ENCODE measurements at regions not wholly inside any gene's neighbourhood (a gene's known extent, or its start where the extent isn't known, plus 50 kb on each side); places are given as distances from the start of the nearest gene placed in this dataset.

- no peak overlapping the region for H3K27ac ChIP-seq
- 78% methylated on average over 4 of the region's 4 CpGs for WGBS (ENCODE audit: low lambda C conversion rate, missing lambda C conversion rate)
- H3K9me2 ChIP-seq (replicated peaks; ENCODE audit: insufficient read depth), result no peaks in the 10 kb centered on the region
- no peaks in the 10 kb centered on the region for H3K79me2 ChIP-seq
- no peaks in the 10 kb centered on the region for H4K20me1 ChIP-seq (ENCODE audit: insufficient read depth, poor library complexity, severe bottlenecking)
- DNase-seq (ENCODE audit: low spot score), result no peak
- H3K9me3 ChIP-seq (ENCODE audit: low read depth), result no peaks in the 10 kb centered on the region
- TF ChIP-seq, protein P1, sequence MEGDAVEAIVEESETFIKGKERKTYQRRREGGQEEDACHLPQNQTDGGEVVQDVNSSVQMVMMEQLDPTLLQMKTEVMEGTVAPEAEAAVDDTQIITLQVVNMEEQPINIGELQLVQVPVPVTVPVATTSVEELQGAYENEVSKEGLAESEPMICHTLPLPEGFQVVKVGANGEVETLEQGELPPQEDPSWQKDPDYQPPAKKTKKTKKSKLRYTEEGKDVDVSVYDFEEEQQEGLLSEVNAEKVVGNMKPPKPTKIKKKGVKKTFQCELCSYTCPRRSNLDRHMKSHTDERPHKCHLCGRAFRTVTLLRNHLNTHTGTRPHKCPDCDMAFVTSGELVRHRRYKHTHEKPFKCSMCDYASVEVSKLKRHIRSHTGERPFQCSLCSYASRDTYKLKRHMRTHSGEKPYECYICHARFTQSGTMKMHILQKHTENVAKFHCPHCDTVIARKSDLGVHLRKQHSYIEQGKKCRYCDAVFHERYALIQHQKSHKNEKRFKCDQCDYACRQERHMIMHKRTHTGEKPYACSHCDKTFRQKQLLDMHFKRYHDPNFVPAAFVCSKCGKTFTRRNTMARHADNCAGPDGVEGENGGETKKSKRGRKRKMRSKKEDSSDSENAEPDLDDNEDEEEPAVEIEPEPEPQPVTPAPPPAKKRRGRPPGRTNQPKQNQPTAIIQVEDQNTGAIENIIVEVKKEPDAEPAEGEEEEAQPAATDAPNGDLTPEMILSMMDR (IDR thresholded peaks at IDR 0.05; ENCODE audit: poor library complexity), result no peak
- TF ChIP-seq EZH2phosphoT487 (IDR thresholded peaks at IDR 0.05; ENCODE audit: low read depth, severe bottlenecking, unreplicated experiment) (no peak), EZH2 (IDR thresholded peaks at IDR 0.05; ENCODE audit: borderline replicate concordance) (no peak)
- H3K4me1 ChIP-seq (ENCODE audit: insufficient read depth), result no peaks in the 10 kb centered on the region
- H3K27me3 ChIP-seq, result no peaks in the 10 kb centered on the region
- no peaks in the 10 kb centered on the region for H3K36me3 ChIP-seq (replicated peaks; ENCODE audit: insufficient read depth, low read depth)
- H3K4me3 ChIP-seq, result no peak overlapping the region
- no peak overlapping the region for H3K4me2 ChIP-seq
- no peak overlapping the region for H2AFZ ChIP-seq
Observed at GRCh38 chr16:48972236-48972635, 309.4 kb downstream of the CBLN1 start.

DNA sequence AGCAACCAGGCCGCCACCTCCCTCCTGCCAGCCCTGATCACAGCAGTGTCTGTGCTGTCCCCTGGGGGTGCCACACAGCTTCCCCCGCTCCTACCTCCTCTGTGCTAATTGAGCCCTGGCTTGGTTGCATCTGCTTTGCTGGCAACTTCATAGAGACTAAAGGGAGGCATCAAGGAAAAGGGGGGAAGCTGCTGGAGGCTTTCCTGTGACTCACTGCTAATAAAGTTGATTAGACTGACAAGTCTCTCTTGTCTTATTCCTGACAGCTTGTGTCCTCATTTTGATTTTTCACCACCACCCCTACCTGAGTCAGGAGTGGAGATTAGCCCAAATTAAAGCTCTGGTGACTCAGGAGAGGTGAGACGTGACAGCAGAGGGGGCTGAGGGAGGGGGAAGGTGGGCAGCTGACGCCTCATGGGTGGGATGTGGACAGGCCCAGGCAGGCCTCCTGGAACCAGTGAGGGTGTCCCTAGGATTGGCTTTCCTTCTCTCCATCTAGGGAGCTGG, 310.0 kb downstream of the CBLN1 start:
- no peaks in the 10 kb centered on the region for H3K79me2 ChIP-seq
- no peak for DNase-seq (ENCODE audit: low spot score)
- TF ChIP-seq, protein P1 (IDR thresholded peaks at IDR 0.05; ENCODE audit: poor library complexity), result no peak
- no peak for TF ChIP-seq EZH2phosphoT487 (IDR thresholded peaks at IDR 0.05; ENCODE audit: low read depth, severe bottlenecking, unreplicated experiment)
- no peak for TF ChIP-seq EZH2 (IDR thresholded peaks at IDR 0.05; ENCODE audit: borderline replicate concordance)
- WGBS (ENCODE audit: low lambda C conversion rate, missing lambda C conversion rate), result 65% methylated on average over 4 of the region's 4 CpGs
- no peaks in the 10 kb centered on the region for H3K9me3 ChIP-seq (ENCODE audit: low read depth)
- H4K20me1 ChIP-seq (ENCODE audit: insufficient read depth, poor library complexity, severe bottlenecking), result no peaks in the 10 kb centered on the region
- no peak overlapping the region for H2AFZ ChIP-seq
- H3K4me1 ChIP-seq (ENCODE audit: insufficient read depth), result no peaks in the 10 kb centered on the region
- H3K4me2 ChIP-seq, result no peak overlapping the region
- H3K9me2 ChIP-seq (replicated peaks; ENCODE audit: insufficient read depth), result no peaks in the 10 kb centered on the region
- no peak overlapping the region for H3K4me3 ChIP-seq
- H3K27ac ChIP-seq, result no peak overlapping the region
- no peaks in the 10 kb centered on the region for H3K36me3 ChIP-seq (replicated peaks; ENCODE audit: insufficient read depth, low read depth)
- no peaks in the 10 kb centered on the region for H3K27me3 ChIP-seq

GRCh38 chr16:48970216-48970615, 311.4 kb downstream of the CBLN1 start:
- Histone ChIP-seq H3K36me3 (replicated peaks; ENCODE audit: insufficient read depth, low read depth) (no peaks in the 10 kb centered on the region), H3K4me2 (no peak overlapping the region), H2AFZ (no peak overlapping the region), H3K27me3 (no peaks in the 10 kb centered on the region), H3K27ac (no peak overlapping the region), H3K4me1 (ENCODE audit: insufficient read depth) (peaks cover 7% of the 10 kb centered on the region), H3K4me3 (no peak overlapping the region), H4K20me1 (ENCODE audit: insufficient read depth, poor library complexity, severe bottlenecking) (no peaks in the 10 kb centered on the region), H3K9me2 (replicated peaks; ENCODE audit: insufficient read depth) (no peaks in the 10 kb centered on the region), H3K79me2 (no peaks in the 10 kb centered on the region), H3K9me3 (ENCODE audit: low read depth) (no peaks in the 10 kb centered on the region)
- WGBS (ENCODE audit: low lambda C conversion rate, missing lambda C conversion rate), result 85% methylated on average over 7 of the region's 7 CpGs
- DNase-seq (ENCODE audit: low spot score), result no peak
- TF ChIP-seq, protein P1 (IDR thresholded peaks at IDR 0.05; ENCODE audit: poor library complexity), result no peak
- no peak for TF ChIP-seq EZH2phosphoT487 (IDR thresholded peaks at IDR 0.05; ENCODE audit: low read depth, severe bottlenecking, unreplicated experiment)
- TF ChIP-seq EZH2 (IDR thresholded peaks at IDR 0.05; ENCODE audit: borderline replicate concordance), result no peak

DNA sequence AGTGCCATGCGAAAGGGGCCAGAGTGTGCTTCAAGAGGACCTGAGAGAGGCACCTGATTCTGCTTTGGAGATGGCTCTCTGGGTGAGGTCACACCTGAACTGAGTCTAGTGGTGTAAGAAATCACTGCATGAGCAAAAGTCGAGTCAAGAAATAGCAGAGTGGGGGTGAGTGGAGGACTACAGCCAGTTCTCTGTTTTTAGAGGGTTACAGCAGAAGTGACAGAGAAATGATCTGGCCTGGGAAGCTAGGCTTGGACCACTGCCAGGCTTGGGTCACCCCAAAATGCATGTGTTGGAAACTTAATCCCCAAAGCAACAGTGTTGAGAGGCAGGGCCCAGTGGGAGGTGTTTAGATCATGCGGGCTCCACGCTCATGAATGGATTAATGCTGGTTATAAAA, 312.0 kb downstream of the CBLN1 start:
- no peak overlapping the region for H2AFZ ChIP-seq
- peaks cover 11% of the 10 kb centered on the region for H3K4me1 ChIP-seq (ENCODE audit: insufficient read depth)
- TF ChIP-seq EZH2 (IDR thresholded peaks at IDR 0.05; ENCODE audit: borderline replicate concordance), result no peak
- TF ChIP-seq EZH2phosphoT487 (IDR thresholded peaks at IDR 0.05; ENCODE audit: low read depth, severe bottlenecking, unreplicated experiment), result no peak
- TF ChIP-seq, protein P1 (IDR thresholded peaks at IDR 0.05; ENCODE audit: poor library complexity), result no peak
- no peaks in the 10 kb centered on the region for H3K9me2 ChIP-seq (replicated peaks; ENCODE audit: insufficient read depth)
- WGBS (ENCODE audit: low lambda C conversion rate, missing lambda C conversion rate), result 91% methylated on average over 4 of the region's 4 CpGs
- H3K27ac ChIP-seq, result no peak overlapping the region
- no peaks in the 10 kb centered on the region for H3K79me2 ChIP-seq
- H4K20me1 ChIP-seq (ENCODE audit: insufficient read depth, poor library complexity, severe bottlenecking), result no peaks in the 10 kb centered on the region
- no peak overlapping the region for H3K4me2 ChIP-seq
- H3K27me3 ChIP-seq, result no peaks in the 10 kb centered on the region
- no peak for DNase-seq (ENCODE audit: low spot score)
- no peak overlapping the region for H3K4me3 ChIP-seq
- H3K36me3 ChIP-seq (replicated peaks; ENCODE audit: insufficient read depth, low read depth), result no peaks in the 10 kb centered on the region
- no peaks in the 10 kb centered on the region for H3K9me3 ChIP-seq (ENCODE audit: low read depth)

Data from hepatocyte (in vitro differentiated cells).